ENCODE measurements at regions not wholly inside any gene's neighbourhood (a gene's known extent, or its start where the extent isn't known, plus 50 kb on each side); places are given as distances from the start of the nearest gene placed in this dataset.
"Not testable (repeated sequence)": the region's sequence is repeated elsewhere in the genome, so short reads cannot be mapped to it uniquely, and the experiment has no call there.

DNA sequence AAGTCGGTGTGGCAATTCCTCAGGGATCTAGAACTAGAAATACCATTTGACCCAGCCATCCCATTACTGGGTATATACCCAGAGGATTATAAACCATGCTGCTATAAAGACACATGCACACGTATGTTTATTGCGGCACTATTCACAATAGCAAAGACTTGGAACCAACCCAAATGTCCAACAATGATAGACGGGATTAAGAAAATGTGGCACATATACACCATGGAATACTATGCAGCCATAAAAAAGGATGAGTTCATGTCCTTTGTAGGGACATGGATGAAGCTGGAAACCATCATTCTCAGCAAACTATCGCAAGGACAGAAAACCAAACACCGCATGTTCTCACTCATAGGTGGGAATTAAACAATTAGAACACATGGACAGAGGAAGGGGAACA, 80.6 kb upstream of the ST3GAL5 start:
- H3K4me1 ChIP-seq (ENCODE audit: insufficient read depth); H3K27ac ChIP-seq (ENCODE audit: low read depth); H3K36me3 ChIP-seq (ENCODE audit: insufficient read depth); H3K4me3 ChIP-seq (ENCODE audit: low read depth, low read length); DNase-seq (ENCODE audit: extremely low spot score): not testable (repeated sequence)
- WGBS, result 91% methylated on average over 2 of the region's 6 CpGs

DNA sequence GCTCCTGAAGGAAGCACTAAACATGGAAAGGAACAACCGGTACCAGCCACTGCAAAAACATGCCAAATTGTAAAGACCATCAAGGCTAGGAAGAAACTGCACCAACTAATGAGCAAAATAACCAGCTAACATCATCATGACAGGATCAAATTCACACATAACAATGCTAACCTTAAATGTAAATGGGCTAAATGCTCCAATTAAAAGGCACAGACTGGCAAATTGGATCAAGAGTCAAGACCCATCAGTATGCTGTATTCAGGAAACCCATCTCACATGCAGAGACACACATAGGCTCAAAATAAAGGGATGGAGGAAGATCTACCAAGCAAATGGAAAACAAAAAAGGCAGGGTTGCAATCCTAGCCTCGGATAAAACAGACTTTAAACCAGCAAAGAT, 77.0 kb upstream of the ST3GAL5 start:
- not testable (repeated sequence) for H3K36me3 ChIP-seq (ENCODE audit: insufficient read depth); H3K27ac ChIP-seq (ENCODE audit: low read depth); DNase-seq (ENCODE audit: extremely low spot score); H3K4me1 ChIP-seq (ENCODE audit: insufficient read depth); H3K4me3 ChIP-seq (ENCODE audit: low read depth, low read length)
- WGBS, result 44% methylated on average over 1 of the region's 2 CpGs

DNA sequence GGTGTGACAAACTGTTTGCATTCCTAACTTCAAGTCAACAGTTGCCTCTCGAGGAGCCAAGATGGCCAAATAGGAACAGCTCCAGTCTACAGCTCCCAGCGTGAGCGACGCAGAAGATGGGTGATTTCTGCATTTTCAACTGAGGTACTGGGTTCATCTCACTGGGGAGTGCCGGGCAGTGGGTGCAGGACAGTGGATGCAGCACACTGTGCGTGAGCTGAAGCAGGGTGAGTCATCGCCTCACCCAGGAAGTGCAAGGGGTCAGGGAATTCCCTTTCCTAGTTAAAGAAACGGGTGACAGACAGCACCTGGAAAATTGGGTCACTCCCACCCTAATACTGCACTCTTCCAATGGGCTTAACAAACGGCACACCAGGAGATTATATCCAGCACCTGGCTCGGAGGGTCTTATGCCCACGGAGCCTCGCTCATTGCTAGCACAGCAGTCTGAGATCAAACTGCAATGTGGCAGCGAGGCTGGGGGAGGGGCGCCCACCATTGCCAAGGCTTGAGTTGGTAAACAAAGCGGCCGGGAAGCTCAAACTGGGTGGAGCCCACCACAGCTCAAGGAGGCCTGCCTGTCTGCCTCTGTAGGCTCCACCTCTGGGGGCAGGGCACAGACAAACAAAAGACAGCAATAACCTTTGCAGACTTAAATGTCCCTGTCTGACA, 75.1 kb upstream of the ST3GAL5 start:
- not testable (repeated sequence) for H3K4me3 ChIP-seq (ENCODE audit: low read depth, low read length); H3K27ac ChIP-seq (ENCODE audit: low read depth); H3K4me1 ChIP-seq (ENCODE audit: insufficient read depth); H3K36me3 ChIP-seq (ENCODE audit: insufficient read depth); DNase-seq (ENCODE audit: extremely low spot score)
- 91% methylated on average over 16 of the region's 16 CpGs for WGBS

DNA sequence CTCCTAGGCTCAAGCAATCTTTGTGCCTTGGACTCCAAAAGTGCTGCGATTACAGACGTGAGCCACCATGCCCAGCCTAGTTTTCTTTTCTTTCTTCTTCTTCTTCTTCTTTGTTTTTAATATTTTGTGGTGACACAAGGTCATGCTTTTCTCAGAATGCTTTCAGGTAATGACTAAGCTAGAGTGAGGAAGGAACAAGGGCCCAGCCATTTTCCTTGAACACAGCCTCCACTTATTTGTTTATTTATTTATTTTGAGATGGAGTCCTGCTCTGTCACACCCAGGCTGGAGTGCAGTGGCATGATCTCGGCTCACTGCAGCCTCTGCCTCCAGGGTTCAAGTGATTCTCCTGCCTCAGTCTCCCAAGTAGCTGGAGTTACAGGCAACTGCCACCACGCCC, 74.3 kb upstream of the ST3GAL5 start:
- no peak for DNase-seq (ENCODE audit: extremely low spot score)
- Histone ChIP-seq H3K4me3 (ENCODE audit: low read depth, low read length) (no peak overlapping the region), H3K36me3 (ENCODE audit: insufficient read depth) (no peaks in the 10 kb centered on the region), H3K4me1 (ENCODE audit: insufficient read depth) (no peaks in the 10 kb centered on the region), H3K27ac (ENCODE audit: low read depth) (no peak overlapping the region)
- WGBS, result 95% methylated on average over 4 of the region's 4 CpGs

DNA sequence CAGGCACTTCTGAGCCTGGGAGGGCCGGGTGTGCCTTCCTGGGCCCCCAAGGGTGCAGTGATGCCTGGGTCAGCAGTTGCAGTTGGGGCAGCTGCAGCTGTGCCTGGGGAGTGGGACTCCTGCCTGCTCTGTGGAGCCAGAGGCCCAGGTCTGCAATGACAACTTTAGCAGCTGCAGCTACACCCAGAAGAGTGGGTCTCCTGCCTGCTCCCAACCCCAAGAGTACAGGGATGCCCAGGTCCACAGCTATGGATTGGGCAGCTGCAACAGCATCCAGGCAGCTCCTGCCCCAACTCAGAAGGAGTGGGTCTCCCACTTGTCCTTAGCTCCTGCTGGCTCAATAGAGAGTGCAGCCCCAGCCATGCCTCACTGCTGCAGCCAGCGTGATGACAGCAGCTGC, 73.0 kb upstream of the ST3GAL5 start:
- H3K36me3 ChIP-seq (ENCODE audit: insufficient read depth), result no peaks in the 10 kb centered on the region
- H3K27ac ChIP-seq (ENCODE audit: low read depth), result no peak overlapping the region
- 97% methylated on average over 2 of the region's 2 CpGs for WGBS
- no peaks in the 10 kb centered on the region for H3K4me1 ChIP-seq (ENCODE audit: insufficient read depth)
- DNase-seq (ENCODE audit: extremely low spot score), result no peak
- no peak overlapping the region for H3K4me3 ChIP-seq (ENCODE audit: low read depth, low read length)

DNA sequence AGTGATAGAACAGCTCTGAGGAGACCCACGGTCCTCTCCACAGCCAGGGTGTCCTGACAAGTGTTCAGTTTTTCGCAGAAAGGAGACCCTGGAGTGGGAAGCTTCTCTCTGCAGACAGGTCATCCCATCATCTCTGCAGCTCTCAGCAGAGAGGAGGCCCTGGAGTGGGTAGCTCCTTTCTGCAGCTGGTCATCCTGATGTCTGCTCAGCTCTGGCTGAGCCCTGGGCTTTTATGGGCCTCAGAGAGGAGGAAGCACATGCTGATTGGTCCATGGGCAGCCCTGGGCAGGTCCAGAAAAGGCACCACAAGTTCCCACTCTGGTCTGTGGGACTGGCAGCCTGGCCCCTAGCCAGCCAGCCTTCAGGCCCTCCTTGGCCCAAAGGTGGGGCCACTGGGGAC, 72.3 kb upstream of the ST3GAL5 start:
- Histone ChIP-seq H3K4me1 (ENCODE audit: insufficient read depth) (no peaks in the 10 kb centered on the region), H3K27ac (ENCODE audit: low read depth) (no peak overlapping the region), H3K36me3 (ENCODE audit: insufficient read depth) (no peaks in the 10 kb centered on the region), H3K4me3 (ENCODE audit: low read depth, low read length) (no peak overlapping the region)
- WGBS, result 95% methylated on average over 2 of the region's 2 CpGs
- no peak for DNase-seq (ENCODE audit: extremely low spot score)

DNA sequence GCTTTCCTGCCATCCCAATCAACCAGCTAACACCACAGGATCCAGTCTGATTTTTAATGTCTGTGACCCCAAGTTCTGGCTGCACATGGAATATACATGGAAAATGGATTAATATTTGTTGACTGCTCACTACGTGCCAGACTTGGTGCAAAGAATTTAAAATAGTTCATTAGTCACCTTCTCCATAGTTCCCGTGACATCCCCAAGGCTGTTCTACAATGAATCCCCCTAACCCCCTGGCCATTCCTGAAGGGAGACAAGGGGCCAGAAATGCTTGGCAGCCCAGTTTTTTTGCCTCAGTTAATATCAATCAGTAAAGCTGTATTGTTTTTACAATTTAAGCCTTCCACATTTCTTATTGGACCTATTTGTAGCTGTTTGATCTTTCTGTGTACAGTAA, 71.0 kb upstream of the ST3GAL5 start:
- no peaks in the 10 kb centered on the region for H3K4me1 ChIP-seq (ENCODE audit: insufficient read depth)
- no peak for DNase-seq (ENCODE audit: extremely low spot score)
- H3K4me3 ChIP-seq (ENCODE audit: low read depth, low read length), result no peak overlapping the region
- no peak overlapping the region for H3K27ac ChIP-seq (ENCODE audit: low read depth)
- WGBS, result 85% methylated on average over 2 of the region's 2 CpGs
- H3K36me3 ChIP-seq (ENCODE audit: insufficient read depth), result no peaks in the 10 kb centered on the region

DNA sequence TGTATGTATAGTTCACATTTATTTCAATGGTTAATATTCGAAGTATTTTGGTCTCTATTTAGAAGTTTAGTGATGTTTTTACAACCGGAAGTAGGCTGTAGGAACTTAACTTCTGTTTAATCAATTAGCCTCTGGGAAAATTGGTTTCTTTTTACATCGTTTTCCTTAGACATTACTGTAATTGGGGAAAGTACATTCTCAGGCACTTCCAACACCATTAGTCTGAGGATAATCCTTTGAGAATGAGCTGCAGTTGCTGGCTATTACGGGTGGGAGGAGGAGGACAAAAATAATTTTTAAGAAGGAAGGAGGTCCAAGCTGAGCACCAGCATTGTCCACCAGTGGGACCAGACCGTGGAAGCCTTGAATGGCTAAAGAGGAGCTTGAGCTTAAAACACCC, 70.4 kb upstream of the ST3GAL5 start:
- no peak for DNase-seq (ENCODE audit: extremely low spot score)
- Histone ChIP-seq H3K4me3 (ENCODE audit: low read depth, low read length) (no peak overlapping the region), H3K27ac (ENCODE audit: low read depth) (no peak overlapping the region), H3K4me1 (ENCODE audit: insufficient read depth) (no peaks in the 10 kb centered on the region), H3K36me3 (ENCODE audit: insufficient read depth) (no peaks in the 10 kb centered on the region)
- 56% methylated on average over 5 of the region's 5 CpGs for WGBS

DNA sequence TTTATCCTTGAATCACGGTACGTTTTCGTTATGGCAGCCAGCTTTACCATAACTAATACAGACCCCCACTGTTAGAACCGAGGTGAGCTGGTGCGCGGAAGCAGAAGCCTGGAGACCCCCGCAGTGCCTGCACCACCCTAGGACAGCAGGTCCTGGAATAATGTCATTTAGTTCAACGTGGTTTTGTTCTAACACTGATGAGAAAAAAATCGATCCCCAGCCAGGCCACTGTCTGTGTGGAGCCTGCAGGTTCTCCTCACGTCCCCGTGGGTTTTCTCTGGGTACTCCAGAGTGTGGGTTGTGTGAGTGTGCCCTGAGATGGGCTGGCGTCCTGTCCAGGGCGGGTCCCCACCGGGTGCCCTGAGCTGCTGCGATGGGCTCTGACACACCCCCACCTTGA, 69.9 kb upstream of the ST3GAL5 start:
- WGBS, result 84% methylated on average over 15 of the region's 15 CpGs
- no peaks in the 10 kb centered on the region for H3K4me1 ChIP-seq (ENCODE audit: insufficient read depth)
- H3K36me3 ChIP-seq (ENCODE audit: insufficient read depth), result no peaks in the 10 kb centered on the region
- no peak overlapping the region for H3K27ac ChIP-seq (ENCODE audit: low read depth)
- H3K4me3 ChIP-seq (ENCODE audit: low read depth, low read length), result no peak overlapping the region
- no peak for DNase-seq (ENCODE audit: extremely low spot score)

DNA sequence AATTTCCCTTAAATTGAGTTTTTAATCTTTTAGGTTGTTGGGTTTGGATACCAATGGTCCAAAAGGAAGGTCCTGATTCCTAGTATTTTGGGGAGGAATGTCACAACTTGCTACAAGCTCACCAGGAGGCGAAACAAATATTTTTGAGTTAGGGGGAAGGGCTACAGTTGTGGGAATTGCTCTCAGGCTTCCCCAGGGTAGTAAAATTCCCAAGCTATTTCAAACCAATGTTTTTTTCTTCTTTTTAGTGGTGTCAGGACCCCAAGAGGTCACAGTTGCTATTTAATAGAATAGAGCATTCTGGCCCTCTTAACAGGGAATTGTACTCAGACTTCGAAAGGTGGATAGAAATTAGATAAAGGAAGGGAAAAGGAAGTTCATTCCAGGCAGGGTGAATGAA, 68.5 kb upstream of the ST3GAL5 start:
- Histone ChIP-seq H3K4me1 (ENCODE audit: insufficient read depth) (no peaks in the 10 kb centered on the region), H3K4me3 (ENCODE audit: low read depth, low read length) (no peak overlapping the region), H3K36me3 (ENCODE audit: insufficient read depth) (no peaks in the 10 kb centered on the region), H3K27ac (ENCODE audit: low read depth) (no peak overlapping the region)
- WGBS, result 94% methylated on average over 2 of the region's 2 CpGs
- DNase-seq (ENCODE audit: extremely low spot score), result no peak

DNA sequence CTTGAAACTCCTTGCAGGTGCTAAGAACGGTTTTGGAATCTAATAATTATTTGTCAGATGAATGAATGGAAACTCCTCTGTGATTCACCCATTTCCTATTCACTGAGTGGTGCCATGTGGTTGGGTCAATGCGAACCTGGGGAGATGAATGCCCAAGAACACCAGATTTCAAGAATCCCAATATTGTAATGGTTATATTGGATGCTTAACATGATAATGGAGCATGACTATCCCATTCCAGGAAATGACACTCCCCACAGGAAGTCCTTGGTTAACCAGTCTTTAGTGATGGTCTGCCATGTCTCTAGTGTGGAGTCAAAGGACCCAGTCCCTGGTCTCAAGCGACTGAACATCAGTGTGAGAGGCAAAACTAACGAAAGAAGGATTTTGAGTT, 67.9 kb upstream of the ST3GAL5 start:
- H3K4me1 ChIP-seq (ENCODE audit: insufficient read depth), result no peaks in the 10 kb centered on the region
- no peak overlapping the region for H3K27ac ChIP-seq (ENCODE audit: low read depth)
- H3K36me3 ChIP-seq (ENCODE audit: insufficient read depth), result no peaks in the 10 kb centered on the region
- WGBS, result 87% methylated on average over 4 of the region's 4 CpGs
- no peak overlapping the region for H3K4me3 ChIP-seq (ENCODE audit: low read depth, low read length)
- DNase-seq (ENCODE audit: extremely low spot score), result no peak

DNA sequence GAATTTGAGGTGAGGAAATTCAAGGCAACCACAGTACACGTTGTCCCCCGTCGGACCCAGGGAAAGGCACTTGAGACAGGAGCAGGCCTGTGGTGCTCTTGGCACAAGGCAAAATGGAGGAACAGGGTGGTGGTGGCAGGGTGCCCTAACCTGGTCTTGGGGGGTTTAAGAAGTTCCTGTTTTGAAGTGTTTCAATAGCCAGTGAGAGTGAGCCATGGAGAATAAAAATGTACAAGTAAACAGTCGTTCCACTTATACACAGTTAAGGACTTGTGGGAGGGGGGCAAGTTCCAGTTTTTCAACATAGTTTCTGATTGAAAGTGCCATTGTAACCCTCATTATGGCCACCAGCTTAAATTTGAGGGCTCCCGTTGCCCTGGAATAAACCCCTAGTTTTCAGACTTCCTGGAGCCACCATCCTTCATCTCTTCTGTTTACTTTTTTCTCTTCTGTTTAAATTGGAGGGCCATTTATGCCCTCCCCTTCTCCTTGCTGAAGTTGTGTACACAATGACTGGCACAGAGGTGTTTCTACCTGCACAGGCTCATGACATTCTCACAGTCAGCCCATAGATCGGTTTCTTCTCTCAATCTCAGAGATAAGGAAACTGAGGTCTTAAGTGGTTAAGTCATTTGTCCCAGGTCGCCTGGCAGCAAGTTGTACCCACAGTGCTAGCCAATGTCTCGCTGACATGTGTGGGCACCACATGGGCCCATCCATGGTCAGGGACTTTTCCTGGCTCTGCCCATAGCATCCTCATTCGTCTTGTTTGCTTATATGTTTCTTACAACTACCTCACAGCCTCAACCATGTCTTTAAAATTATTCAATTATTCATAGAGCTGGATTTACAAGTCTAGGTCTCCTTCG, 66.0 kb upstream of the ST3GAL5 start:
- Histone ChIP-seq H3K27ac (ENCODE audit: low read depth) (no peak overlapping the region), H3K4me1 (ENCODE audit: insufficient read depth) (no peaks in the 10 kb centered on the region), H3K36me3 (ENCODE audit: insufficient read depth) (no peaks in the 10 kb centered on the region), H3K4me3 (ENCODE audit: low read depth, low read length) (no peak overlapping the region)
- WGBS, result 78% methylated on average over 10 of the region's 10 CpGs
- DNase-seq (ENCODE audit: extremely low spot score), result peak; percentile 77

DNA sequence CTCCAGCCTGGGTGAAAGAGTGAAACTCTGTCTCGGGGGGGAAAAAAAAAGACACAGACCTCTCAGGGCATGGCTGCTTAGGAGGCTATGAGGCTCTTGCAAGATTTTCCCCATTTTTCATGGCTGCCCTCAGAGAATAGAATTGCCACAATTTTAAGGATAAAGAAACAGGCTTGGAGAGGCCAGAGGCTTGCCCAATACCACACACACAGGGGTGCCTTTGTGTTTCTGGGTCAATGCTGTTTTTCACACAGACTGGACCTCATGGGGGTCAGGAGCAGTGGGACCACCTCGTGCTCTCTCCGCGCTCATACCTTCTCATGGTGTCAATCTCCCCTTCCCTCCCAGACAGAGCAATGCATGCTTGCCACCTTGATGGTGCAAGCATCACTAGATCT, 65.4 kb upstream of the ST3GAL5 start:
- WGBS, result 83% methylated on average over 4 of the region's 4 CpGs

DNA sequence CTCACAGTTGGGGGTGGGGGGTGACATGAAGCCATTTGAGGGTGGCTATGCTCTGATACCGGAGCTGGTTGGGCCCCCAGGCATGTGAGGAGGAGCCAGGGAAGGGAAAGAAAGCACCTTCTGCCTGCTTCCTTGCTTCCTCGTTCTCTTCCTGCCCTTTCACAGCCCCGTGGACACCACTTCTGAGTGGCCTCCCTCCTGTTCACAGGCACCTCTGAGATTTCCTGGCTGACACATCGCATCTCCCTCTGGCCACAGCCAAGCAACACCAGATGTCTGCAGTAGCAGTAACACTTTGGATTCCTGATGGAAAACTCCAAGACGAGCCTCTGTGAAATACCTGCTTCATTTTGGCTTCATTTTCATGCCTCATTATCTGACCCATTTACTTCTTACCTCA, 64.7 kb upstream of the ST3GAL5 start:
- WGBS, result 54% methylated on average over 5 of the region's 5 CpGs
- no peak for DNase-seq (ENCODE audit: extremely low spot score)
- H3K4me3 ChIP-seq (ENCODE audit: low read depth, low read length), result no peak overlapping the region
- H3K4me1 ChIP-seq (ENCODE audit: insufficient read depth), result no peaks in the 10 kb centered on the region
- peak overlapping the region; percentile 58 for H3K27ac ChIP-seq (ENCODE audit: low read depth)
- no peaks in the 10 kb centered on the region for H3K36me3 ChIP-seq (ENCODE audit: insufficient read depth)

More for the DNA sequence above, 65.4 kb upstream of the ST3GAL5 start:
- Histone ChIP-seq H3K4me3 (ENCODE audit: low read depth, low read length) (no peak overlapping the region), H3K4me1 (ENCODE audit: insufficient read depth) (no peaks in the 10 kb centered on the region), H3K36me3 (ENCODE audit: insufficient read depth) (no peaks in the 10 kb centered on the region), H3K27ac (ENCODE audit: low read depth) (peak overlapping the region; percentile 66)
- no peak for DNase-seq (ENCODE audit: extremely low spot score)
